SJSA1 (cell line): ENCODE measurements at regions not wholly inside any gene's neighbourhood (a gene's known extent, or its start where the extent isn't known, plus 50 kb on each side); places are given as distances from the start of the nearest gene placed in this dataset.
"Not testable (repeated sequence)": the region's sequence is repeated elsewhere in the genome, so short reads cannot be mapped to it uniquely, and the experiment has no call there.

Experiments used
- DNase-seq, 2 experiments: peaks; one replicate each; pipeline ENCODE4 v3.0.0-alpha.2; 2015 to 2020; ENCODE audit warnings: low spot score in 2 of 2, low read depth in 1 of 2
- H3K27ac ChIP-seq: fragments of 250-450 bp; sonication (Bioruptor Pico); 2 replicates; pipeline ENCODE4 v1.5.1; 2020; ENCODE audit warnings: mild to moderate bottlenecking, moderate library complexity
- H3K27me3 ChIP-seq: fragments of 250-450 bp; sonication (Bioruptor Pico); replicated peaks from 2 replicates; pipeline ENCODE4 v1.5.1; 2020; ENCODE audit warnings: mild to moderate bottlenecking, moderate library complexity
- H3K36me3 ChIP-seq: fragments of 250-450 bp; sonication (Bioruptor Pico); 2 replicates; pipeline ENCODE4 v1.5.1; 2020; ENCODE audit warnings: mild to moderate bottlenecking
- H3K4me1 ChIP-seq: fragments of 250-450 bp; sonication (Bioruptor Pico); replicated peaks from 2 replicates; pipeline ENCODE4 v1.6.1; 2021; ENCODE audit warnings: mild to moderate bottlenecking
- H3K4me3 ChIP-seq: fragments of 250-450 bp; sonication (Bioruptor Pico); 2 replicates; pipeline ENCODE4 v1.5.1; 2020; ENCODE audit warnings: mild to moderate bottlenecking
- H3K9me3 ChIP-seq: fragments of 250-450 bp; sonication (Bioruptor Pico); replicated peaks from 2 replicates; pipeline ENCODE4 v1.5.1; 2020; ENCODE audit warnings: mild to moderate bottlenecking

GRCh38 chr12:114829833-114830232 lies 145.9 kb upstream of the TBX3 start:
- Histone ChIP-seq H3K4me1 (peaks cover 16% of the 10 kb centered on the region), H3K27ac (no peak overlapping the region), H3K4me3 (no peak overlapping the region), H3K27me3 (no peaks in the 10 kb centered on the region), H3K9me3 (no peaks in the 10 kb centered on the region), H3K36me3 (no peaks in the 10 kb centered on the region; the same call in 1 of the 2 replicates)
- DNase-seq: no peak

DNA sequence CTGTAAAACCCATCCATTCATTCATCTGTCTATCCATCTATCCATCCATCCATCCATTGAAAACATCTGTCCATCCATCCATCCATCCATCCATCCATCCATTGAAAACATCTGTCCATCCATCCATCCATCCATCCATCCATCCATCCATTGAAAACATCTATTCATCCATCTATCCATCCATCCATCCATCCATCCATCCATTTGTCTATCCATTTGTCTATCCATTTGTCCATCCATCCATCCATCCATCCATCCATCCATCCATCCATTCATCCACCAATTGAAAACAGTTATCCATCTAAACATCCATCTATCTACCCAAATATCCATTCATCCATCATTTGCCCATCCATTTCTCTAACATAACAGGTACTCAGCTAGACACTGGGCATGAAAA lies 145.3 kb upstream of the TBX3 start:
- not testable (repeated sequence) for DNase-seq, H3K4me3 ChIP-seq, H3K27me3 ChIP-seq, H3K36me3 ChIP-seq, H3K9me3 ChIP-seq, H3K27ac ChIP-seq, H3K4me1 ChIP-seq

GRCh38 chr12:114827461-114827860 lies 143.5 kb upstream of the TBX3 start:
- no peaks in the 10 kb centered on the region for H3K36me3 ChIP-seq
- no peaks in the 10 kb centered on the region for H3K27me3 ChIP-seq
- H3K4me3 ChIP-seq: no peak overlapping the region
- no peak overlapping the region for H3K27ac ChIP-seq
- no peaks in the 10 kb centered on the region for H3K9me3 ChIP-seq
- DNase-seq: no peak
- no peaks in the 10 kb centered on the region for H3K4me1 ChIP-seq

DNA sequence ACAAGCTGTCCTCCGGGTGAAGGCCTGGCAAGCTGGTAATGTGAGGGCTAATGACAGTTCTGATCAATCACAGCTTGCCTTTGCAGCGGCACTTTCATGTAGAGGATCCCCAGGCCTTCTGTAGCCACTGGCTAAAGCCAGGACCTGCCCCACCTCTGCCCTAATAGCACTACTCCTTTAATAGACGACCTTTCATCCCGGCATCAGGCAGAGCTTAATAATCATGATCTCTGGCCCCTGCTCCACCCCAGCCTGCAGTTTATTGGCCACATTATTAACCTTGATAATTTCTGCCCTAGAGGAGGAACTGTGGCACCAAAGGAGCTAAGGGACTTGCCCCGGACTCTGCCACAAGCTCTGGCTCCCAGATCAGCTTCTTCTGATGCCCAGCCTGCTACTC lies 142.3 kb upstream of the TBX3 start:
- Histone ChIP-seq H3K4me3 (no peak overlapping the region), H3K4me1 (peaks cover 9% of the 10 kb centered on the region), H3K27ac (no peak overlapping the region), H3K36me3 (no peaks in the 10 kb centered on the region), H3K9me3 (no peaks in the 10 kb centered on the region), H3K27me3 (no peaks in the 10 kb centered on the region)
- DNase-seq: no peak

DNA sequence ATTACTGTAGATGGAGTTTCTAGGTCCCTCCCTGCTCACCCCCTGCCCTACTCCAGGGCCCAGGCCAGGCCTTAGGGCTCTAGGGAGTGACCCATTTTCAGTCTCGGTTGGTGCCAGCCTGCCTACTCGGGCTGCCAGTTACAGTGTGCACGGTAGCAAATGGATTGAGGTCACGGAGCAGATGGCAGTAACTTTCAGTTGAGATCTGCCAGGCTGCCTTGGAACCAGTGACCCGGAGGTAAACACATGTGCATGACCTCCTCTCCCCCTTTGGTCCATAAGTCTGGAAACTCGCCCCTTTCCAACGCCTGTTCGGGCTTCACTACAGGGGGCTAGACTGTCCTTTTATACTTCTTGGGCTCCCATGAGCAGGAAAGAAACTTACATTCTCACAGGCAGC lies 139.7 kb upstream of the TBX3 start:
- Histone ChIP-seq H3K4me1 (peaks cover 11% of the 10 kb centered on the region), H3K27ac (no peak overlapping the region), H3K36me3 (no peaks in the 10 kb centered on the region), H3K27me3 (no peaks in the 10 kb centered on the region), H3K9me3 (no peaks in the 10 kb centered on the region), H3K4me3 (no peak overlapping the region)
- no peak for DNase-seq

- Histone ChIP-seq H3K27ac (no peak overlapping the region), H3K4me1 (peaks cover 11% of the 10 kb centered on the region), H3K9me3 (no peaks in the 10 kb centered on the region), H3K27me3 (no peaks in the 10 kb centered on the region), H3K4me3 (no peak overlapping the region), H3K36me3 (no peaks in the 10 kb centered on the region)
- DNase-seq: peak in 1 of 2 experiments; percentile 33
Measured at GRCh38 chr12:114821570-114821969, 137.6 kb upstream of the TBX3 start.

- Histone ChIP-seq H3K27me3 (no peaks in the 10 kb centered on the region), H3K36me3 (no peaks in the 10 kb centered on the region), H3K4me1 (peaks cover 11% of the 10 kb centered on the region), H3K27ac (no peak overlapping the region), H3K9me3 (no peaks in the 10 kb centered on the region), H3K4me3 (no peak overlapping the region)
- DNase-seq: no peak
Measured at GRCh38 chr12:114820796-114821195, 136.8 kb upstream of the TBX3 start.

GRCh38 chr12:114817571-114818425 lies 133.8 kb upstream of the TBX3 start:
- H3K9me3 ChIP-seq: no peaks in the 10 kb centered on the region
- H3K27me3 ChIP-seq: no peaks in the 10 kb centered on the region
- no peak overlapping the region for H3K27ac ChIP-seq
- DNase-seq: no peak
- H3K4me1 ChIP-seq: peaks cover 19% of the 10 kb centered on the region
- no peak overlapping the region for H3K4me3 ChIP-seq
- H3K36me3 ChIP-seq: no peaks in the 10 kb centered on the region

GRCh38 chr12:114815026-114815795 lies 131.2 kb upstream of the TBX3 start:
- no peaks in the 10 kb centered on the region for H3K27me3 ChIP-seq
- no peaks in the 10 kb centered on the region for H3K36me3 ChIP-seq
- no peak for DNase-seq
- peaks cover 15% of the 10 kb centered on the region; the same call in 1 of the 2 replicates for H3K4me1 ChIP-seq
- no peaks in the 10 kb centered on the region for H3K9me3 ChIP-seq
- no peak overlapping the region for H3K27ac ChIP-seq
- H3K4me3 ChIP-seq: no peak overlapping the region

DNA sequence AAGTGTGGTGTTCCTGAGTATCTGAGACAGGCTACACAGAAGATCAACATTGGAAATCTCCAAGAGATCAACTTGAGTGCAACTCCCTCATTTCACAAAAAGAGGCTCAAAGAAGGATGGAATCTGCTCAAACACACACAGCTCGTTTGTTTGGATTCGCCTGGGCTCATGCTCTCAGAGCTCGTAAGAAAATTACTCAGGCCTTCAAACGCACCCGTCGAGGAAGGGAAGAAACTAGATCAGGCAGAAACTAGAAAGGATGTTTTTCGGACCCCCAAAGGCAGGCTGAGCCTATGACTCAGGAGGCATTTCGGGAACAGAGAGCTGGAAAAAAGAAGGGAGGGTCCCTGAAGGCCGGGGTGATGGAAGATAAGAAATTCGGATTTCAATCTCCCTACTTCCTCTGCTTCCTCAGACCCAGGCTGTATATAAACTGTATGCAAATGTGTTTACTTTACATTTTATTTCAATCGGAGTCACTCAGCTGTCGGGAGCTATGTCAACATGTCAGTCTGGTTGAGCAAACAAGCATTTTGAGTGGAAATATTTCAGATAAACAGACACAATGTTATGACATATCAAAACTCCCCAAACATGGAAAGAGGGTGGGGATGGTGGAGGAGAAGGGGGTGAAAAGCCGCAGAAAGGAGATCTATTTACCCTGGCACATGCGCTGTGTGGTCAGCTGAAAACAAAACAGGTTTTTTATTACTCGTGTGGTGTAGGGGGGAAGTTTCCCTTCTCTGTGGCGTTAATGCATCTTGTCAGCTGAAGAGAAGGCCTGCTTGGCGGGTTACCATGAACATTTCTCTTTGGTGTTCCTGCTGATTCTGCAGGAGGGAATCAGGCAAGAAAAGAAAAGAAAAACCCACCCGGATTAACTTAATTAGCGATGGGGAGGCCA lies 129.1 kb upstream of the TBX3 start:
- H3K36me3 ChIP-seq: no peaks in the 10 kb centered on the region
- H3K27ac ChIP-seq: peak overlapping the region; percentile 47
- H3K9me3 ChIP-seq: no peaks in the 10 kb centered on the region
- peak overlapping the region; percentile 1; the same call in 1 of the 2 replicates for H3K4me3 ChIP-seq
- peaks cover 15% of the 10 kb centered on the region; the same call in 1 of the 2 replicates for H3K4me1 ChIP-seq
- no peaks in the 10 kb centered on the region for H3K27me3 ChIP-seq
- DNase-seq: peak; percentile 50 to 71

- no peaks in the 10 kb centered on the region for H3K9me3 ChIP-seq
- peak overlapping the region; percentile 47; the same call in 1 of the 2 replicates for H3K27ac ChIP-seq
Measured at GRCh38 chr12:114812384-114812783, 128.4 kb upstream of the TBX3 start.

GRCh38 chr12:114809097-114809496 lies 125.1 kb upstream of the TBX3 start:
- DNase-seq: no peak
- no peaks in the 10 kb centered on the region for H3K36me3 ChIP-seq
- no peaks in the 10 kb centered on the region for H3K27me3 ChIP-seq
- H3K9me3 ChIP-seq: no peaks in the 10 kb centered on the region
- H3K4me1 ChIP-seq: peaks cover 15% of the 10 kb centered on the region; the same call in 1 of the 2 replicates
- H3K27ac ChIP-seq: no peak overlapping the region
- H3K4me3 ChIP-seq: no peak overlapping the region

More at GRCh38 chr12:114812384-114812783, 128.4 kb upstream of the TBX3 start:
- Histone ChIP-seq H3K4me1 (peaks cover 15% of the 10 kb centered on the region; the same call in 1 of the 2 replicates), H3K4me3 (no peak overlapping the region), H3K27me3 (no peaks in the 10 kb centered on the region), H3K36me3 (no peaks in the 10 kb centered on the region)
- DNase-seq: no peak

DNA sequence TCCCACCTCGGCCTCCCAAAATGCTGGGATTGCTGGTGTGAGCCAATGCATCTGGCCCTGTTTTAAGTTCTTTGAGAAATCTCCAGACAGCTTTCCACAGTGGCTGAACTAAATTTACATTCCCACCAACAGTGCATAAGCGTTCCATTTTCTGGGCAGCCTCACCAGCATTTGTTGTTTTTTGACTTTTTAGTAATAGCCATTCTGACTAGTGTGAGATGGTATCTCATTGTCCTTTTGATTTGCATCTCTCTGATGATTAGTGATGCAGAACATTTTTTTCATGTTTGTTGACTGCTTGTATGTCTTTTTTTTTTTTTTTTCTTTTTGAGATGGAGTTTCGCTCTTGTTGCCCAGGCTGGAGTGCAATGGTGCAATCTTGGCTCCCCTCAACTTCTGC lies 117.4 kb upstream of the TBX3 start:
- H3K36me3 ChIP-seq, H3K27me3 ChIP-seq, H3K4me3 ChIP-seq, H3K9me3 ChIP-seq, H3K27ac ChIP-seq, DNase-seq: not testable (repeated sequence)
- H3K4me1 ChIP-seq: peaks cover 24% of the 10 kb centered on the region
